ENCODE measurements at regions not wholly inside any gene's neighbourhood (a gene's known extent, or its start where the extent isn't known, plus 50 kb on each side); places are given as distances from the start of the nearest gene placed in this dataset.
"Not testable (repeated sequence)": the region's sequence is repeated elsewhere in the genome, so short reads cannot be mapped to it uniquely, and the experiment has no call there.

DNA sequence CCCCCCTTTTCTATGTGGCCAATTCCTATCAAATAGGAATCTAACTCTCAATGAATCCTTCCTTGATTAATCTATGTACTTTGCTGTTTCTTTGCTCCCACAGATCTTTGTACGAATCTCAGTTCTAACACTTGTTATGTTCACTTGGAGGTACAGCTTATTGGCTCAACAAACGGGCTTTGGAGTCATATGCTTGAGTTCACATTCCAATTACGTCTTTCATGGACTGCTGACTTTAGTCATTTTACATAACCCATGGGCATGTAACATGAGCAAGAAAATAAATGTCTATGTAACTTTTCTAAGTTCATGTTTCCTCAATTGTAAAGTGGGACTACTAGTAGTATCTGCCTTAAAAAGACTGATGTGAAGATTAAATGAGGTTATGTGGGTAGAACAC lies 123.2 kb upstream of the TBC1D5 start:
- DNase-seq, result no peak

DNA sequence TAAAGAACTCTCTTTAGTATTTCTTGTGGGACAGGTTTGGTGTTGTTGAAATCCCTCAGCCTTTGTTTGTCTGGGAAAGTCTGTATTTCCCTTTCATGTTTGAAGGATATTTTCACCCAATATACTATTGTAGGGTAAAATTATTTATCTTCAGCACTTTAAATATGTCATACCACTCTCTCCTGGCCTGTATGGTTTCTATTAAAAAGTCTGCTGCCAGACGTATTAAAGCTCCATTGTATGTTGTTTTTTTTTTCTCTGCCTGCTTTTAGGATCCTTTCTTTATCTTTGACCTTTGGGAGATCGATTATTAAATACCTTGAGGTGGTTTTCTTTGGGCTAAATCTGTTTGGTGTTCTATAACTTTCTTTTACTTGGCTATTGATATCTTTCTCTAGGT lies 119.0 kb upstream of the TBC1D5 start:
- DNase-seq, result no peak

DNA sequence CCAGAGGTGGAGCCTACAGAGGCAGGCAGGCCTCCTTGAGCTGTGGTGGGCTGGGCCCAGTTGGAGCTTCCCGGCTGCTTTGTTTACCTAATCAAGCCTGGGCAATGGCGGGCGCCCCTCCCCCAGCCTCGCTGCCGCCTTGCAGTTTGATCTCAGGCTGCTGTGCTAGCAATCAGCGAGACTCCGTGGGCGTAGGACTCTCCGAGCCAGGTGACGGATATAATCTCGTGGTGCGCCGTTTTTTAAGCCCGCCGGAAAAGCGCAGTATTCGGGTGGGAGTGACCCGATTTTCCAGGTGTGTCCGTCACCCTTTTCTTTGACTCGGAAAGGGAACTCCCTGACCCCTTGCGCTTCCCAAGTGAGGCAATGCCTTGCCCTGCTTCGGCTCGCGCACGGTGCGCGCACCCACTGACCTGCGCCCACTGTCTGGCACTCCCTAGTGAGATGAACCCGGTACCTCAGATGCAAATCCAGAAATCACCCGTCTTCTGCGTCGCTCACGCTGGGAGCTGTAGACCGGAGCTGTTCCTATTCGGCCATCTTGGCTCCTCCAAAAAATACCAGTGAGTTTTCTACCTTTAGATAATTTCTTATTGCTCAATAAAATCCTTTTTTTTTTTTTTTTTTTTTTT lies 118.5 kb upstream of the TBC1D5 start:
- not testable (repeated sequence) for DNase-seq

DNA sequence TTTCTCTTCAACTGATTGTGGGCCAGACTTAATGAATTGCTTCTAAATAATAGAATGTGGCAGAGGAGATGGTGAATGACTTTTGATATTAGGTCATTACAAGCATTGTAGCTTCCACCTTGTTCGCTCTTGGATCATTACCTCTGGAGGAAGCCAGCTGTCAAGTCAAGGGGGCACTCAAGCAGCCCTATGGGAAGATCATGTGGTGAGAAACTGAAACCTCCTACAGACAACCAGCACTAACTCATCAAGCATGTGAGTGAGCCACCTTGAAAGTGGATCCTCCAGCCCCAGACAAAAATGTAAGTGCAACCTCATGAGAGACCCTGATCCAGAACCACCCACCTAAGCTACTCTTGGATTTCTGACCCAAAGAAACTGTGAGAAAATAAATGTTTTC lies 109.8 kb upstream of the TBC1D5 start:
- DNase-seq, result no peak

DNA sequence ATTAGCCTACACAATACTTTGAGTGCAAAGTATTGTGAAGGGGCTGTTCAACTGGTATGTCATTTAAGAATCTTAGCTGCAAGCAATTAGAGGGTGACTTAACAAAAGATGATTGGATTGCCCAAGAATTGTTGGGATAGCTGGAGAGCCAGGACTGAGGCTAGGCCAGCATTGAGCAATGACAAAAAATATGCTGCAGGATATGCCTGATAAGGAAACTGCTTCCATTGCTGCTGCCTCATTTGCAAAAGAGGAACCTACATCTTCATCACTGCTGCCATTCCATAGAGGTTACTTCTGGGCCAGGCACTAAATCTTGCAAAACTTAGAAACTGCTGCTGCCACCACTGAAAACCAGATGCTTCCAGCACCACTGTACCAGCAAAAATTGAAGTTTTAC lies 108.0 kb upstream of the TBC1D5 start:
- no peak for DNase-seq

DNA sequence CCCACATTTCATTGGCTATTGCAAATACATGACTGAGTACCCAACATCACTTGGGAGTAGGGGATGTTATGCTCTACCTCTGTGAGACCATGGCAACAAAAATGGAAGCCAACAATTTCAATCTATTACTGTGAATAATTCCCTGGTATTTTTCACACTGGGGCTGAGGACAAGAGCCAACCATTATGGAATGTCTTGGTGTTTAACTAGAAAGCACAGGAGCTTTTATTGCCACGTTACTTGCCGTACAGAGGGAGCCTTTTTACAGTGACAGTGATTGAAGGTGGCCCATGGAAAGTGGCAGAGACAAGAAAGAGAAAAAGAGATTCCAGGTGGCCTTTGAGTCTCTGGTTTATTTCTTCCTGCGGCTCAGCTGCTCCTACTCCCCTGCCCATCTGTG lies 105.7 kb upstream of the TBC1D5 start:
- no peak for DNase-seq

DNA sequence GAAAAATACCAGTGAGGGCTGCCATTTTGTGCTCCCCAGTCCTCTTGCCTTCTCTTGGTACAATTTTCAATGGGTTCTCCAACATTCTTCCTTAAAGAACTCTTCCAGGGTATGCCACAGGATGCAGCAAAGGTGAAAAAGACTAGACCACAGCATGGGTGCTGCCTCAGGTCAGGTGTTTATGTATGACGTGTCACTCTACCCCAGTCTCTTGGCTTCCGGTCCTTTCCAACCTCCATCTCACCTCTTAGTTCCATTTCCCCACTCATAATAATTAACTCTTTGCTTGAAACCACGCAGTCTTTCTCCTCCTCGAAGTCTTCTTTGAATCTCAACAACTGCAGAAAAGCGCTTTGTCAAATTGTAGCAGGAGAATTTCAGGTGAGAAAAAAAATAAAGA lies 104.7 kb upstream of the TBC1D5 start:
- DNase-seq, result no peak

DNA sequence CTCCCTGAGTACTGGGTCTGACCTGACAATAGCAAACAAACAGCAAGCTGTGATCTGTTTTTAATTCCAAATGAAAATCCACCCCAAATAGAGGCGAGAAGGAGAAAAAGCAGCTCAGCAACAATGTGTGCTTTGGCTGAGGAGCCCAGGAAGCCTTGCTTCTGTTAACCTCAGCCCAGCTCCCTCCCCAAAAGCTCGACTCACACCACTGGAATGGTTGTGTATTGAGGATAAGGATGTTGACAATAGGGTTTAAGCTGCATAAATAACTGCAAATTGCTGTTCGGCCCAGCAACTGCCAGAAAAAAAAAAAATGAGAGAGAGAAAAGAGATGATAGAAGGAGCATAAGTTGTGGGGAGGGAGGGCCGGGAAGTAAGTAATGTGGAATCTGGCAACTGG lies 104.0 kb upstream of the TBC1D5 start:
- DNase-seq, result no peak

DNA sequence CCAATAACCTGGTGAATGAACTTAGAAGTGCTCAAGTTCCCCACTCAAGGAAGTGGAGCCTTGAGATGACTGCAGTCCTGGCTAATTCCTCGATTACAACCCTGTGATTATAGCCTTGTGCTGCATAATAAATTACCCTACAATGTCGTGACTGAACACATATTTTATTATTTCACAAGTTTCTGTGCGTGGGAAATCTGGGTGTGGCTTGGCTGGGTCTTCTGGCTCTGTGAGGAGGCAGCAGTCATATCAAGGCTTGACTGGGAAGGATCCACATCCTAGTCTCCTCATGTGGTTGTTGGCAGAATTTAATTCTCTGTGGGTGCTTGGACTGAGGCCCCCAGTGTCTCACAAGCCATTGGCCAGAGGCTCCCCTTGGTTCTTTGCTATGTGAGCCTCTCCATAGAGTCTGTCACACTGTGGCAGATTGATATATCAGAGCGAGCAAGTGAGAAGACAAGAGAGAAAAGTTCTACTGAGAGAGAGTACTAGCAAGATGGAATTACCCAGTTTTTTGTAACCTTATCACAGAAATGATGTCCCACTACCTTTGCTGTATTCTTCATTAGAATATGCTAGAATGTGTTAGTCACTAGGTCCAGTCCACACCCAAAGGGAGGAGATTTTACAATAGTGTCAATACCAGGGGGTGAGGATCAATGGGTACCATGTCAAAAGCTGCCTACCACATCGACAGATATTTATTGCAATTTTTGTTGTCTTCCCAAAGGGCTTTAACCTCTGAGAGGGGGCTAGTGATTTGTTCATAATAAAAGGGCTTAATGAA lies 102.8 kb upstream of the TBC1D5 start:
- DNase-seq, result no peak

DNA sequence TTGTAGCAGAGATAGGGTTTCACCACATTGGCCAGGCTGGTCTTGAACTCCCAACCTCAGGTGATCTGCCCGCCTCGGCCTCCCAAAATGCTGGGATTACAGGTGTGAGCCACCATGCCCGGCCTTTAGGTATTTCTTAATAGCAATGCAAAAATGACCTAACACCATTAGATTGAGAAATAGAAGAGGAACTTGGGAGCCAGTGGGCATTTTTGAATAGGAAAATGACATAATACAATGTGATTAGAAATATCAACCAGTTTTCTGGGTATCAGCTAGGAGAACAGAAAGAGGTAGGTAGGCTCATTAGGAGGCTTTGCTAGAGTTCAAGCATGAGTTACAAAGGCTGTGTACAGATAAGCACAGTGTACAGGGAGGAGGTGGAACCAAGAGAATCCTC lies 101.8 kb upstream of the TBC1D5 start:
- no peak for DNase-seq

DNA sequence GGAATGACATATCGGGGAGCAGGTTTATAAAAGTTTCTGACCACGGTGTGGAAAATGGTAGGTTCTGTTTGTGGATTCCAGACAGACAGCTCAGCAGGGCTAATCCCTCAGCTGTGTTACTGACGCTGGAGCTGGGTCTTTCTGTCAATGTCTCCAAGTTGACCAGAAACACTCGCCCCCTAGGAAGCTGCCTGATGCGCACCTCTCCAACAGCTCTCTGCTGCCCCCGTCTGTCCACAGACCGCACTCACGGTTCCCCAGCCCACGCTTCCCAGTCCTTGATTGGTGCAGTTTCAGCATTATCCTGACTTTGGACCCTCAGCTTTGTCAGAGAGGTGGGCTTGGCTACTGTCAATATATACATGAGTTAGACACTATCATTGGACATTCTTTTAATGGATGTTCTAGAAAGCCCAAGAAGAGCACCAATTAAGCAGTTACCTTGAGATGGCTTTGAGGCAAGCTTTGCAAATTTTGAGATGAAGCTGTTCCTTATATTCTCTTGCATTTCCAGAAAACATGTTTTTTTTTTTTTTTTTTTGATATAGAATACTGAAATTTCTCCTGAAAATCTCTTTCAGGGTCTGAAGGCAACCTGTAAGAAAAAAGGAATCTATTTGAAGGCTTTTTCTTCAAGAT lies 98.9 kb upstream of the TBC1D5 start:
- peak; percentile 32 for DNase-seq

DNA sequence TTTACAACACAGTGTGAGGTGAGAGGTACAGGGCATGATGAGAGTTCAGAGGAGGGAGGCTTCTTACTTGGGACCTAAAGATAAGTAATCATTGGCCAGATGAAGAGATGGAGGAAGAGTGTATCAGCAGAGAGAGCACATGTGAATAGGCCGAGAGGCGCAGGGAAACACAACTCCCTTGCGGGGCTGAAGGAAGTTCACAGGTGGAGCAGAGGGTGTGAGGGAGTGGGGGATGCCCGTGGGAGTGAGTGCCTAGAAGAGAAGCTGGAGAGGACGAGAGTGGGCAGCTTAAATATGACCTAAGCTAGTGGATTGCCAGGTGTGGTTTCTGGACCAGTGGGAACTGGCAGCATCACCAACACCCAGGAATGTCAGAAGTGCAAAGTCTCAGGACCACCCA lies 98.2 kb upstream of the TBC1D5 start:
- DNase-seq, result no peak

DNA sequence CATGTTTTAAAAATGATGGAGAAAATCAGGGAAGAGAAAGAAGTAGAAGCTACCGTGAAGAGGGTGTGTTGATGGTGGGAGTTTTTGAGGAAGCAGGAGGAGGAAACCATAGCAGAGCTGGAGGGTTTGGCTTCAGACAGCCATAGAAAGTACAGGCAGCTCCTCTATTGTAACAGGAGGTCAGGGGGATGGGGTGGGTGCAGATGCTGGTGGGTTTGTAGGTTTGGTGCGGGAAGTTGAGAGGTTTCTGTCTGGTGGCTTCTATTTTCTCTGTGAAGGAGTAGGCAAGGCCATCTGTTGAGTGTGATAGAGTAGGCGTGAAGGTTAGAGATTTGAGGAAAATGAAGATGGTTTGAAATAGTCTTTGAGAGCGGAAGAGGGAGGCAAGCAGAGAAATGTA lies 97.7 kb upstream of the TBC1D5 start:
- no peak for DNase-seq

DNA sequence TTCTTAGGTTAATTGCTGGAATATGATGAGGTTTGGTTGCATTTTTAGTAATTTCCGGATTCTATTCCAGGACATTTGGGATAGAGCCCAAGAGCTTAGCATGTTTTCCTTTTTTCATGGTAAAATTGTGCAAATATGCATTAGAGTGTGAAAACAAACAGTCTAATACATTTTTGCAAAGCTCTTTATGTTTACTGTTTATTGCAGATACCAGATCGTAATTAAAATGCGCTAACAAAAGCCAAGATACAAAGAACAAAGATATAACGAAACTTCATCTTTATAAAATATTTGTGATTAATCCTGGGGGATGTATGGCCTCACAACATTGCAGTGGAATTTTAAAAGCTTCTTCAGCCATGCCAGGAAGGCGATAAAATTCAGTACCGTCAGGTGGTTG lies 94.5 kb upstream of the TBC1D5 start:
- no peak for DNase-seq

DNA sequence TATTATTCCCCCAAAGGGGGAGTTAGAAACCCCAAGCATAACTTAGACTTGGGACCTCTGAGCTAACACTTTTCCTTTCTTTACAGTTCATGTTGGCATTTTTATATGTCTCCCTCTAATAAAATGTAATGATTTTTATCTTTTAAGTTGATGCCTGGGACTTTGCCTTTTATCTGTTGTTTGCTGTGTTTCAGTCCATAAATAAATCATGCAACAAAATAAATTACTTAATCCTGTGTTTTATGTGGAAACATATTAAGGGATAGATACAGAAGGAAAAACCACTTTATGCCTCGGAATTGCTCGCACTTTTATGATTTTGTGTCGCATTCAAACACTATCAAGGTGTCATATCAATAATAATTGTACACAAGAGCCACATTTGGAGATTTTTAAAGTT lies 93.7 kb upstream of the TBC1D5 start:
- DNase-seq, result no peak

DNA sequence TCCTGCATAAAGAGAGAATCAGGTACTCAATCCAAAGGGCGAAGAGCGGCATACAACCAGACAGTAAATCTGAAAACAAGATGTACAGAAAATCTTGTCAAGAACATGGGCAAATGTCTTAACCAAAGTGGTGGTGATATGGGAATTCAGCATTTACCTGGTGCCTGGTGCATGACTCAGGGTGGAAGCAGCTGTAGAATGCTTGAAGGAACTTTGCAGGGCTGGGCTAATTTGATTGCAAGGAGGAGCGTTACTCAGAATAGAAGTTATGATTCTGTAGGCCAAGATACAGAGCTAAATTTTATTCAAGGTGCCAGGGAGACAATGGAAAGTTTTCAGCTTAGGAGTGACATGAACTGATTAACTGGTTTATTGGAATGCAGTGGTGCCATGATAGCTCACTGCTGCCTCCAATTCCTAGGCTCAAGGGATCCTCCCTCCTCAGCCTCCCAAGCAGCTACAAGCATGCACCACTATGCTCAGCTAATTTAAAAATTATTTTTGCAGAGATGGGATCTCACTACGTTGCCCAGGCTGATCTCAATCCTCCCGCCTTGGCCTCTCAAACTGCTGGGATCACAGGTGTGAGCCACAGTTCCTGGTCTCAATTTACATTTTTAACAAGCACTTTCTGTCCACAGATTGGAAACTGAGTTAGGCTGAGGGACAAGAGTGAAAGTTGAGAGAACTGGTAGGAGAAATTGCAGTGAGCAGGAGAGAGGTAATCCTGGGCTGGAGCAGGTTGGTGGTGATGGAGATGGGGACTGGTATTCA lies 91.5 kb upstream of the TBC1D5 start:
- no peak for DNase-seq

DNA sequence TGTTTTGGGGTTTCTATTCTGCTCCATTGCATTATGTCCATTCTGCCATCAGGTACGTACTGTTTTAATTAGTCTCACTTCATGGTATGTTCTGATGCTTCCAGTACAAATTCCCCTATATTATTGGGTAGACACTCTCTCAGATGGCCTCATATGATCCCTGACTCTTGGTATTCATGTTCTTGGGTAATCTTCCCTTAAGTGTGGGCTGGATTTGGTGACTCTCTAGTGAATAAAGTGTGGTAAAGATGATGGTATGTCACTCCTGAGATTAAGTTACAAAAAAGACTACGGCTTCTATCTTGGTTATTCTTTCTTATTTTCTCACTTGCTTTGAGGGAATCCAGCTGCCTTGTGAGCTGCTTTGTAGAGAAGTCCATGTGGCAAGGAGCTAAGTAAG lies 89.6 kb upstream of the TBC1D5 start:
- DNase-seq, result no peak

DNA sequence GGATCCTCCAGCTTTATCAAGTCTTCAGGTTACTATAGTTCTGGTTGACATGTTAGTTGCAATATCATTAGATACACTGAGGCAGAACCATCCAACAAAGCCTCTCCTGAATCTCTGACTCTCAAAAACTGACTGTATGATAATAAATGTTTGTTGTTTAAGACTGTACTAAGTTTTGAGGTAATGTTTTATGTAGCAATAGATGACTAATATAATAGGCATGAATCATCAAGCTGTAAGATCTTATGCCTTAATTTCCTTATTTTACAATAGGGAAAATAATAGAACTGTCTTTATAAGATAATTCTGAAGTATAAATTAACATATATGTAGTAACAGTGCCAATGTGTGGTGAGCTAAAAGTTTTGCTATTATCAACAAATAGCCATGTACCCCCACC lies 88.9 kb upstream of the TBC1D5 start:
- DNase-seq, result no peak

DNA sequence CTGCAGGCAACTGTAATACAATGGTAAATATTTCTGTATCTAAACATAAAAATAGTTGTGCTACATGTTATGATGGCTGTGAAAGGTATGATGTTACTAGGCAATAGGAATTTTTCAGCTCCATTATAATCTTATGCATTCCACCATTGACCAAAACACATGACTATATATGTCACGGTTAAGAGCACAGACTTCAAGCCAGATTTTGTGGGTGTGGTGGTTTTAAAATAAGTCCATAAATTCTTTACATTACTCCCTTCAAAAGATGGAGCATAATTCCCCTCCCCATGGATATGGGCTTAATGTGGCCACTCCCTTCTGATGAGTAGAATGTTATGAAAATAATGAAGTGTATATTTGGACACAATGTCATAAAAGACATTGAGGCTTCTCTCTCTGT lies 88.4 kb upstream of the TBC1D5 start:
- DNase-seq, result no peak

DNA sequence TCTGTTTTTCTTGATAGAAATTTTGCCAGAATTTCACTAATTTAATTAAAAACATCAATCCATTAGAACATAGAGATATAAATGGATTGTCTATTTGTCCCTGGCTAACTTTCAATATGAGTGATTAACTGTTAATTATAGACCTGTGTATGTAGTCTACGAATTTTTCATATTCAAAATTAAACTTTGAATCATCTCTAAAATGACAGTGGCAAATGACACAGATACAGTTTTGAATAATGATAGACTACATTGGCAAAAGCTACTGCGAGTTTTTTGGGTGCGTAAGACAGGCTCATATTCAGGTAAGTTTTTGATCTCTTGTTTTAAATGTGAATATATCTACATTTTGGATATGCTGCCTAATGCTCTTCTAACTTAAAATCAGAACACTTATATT lies 86.0 kb upstream of the TBC1D5 start:
- DNase-seq, result no peak

DNA sequence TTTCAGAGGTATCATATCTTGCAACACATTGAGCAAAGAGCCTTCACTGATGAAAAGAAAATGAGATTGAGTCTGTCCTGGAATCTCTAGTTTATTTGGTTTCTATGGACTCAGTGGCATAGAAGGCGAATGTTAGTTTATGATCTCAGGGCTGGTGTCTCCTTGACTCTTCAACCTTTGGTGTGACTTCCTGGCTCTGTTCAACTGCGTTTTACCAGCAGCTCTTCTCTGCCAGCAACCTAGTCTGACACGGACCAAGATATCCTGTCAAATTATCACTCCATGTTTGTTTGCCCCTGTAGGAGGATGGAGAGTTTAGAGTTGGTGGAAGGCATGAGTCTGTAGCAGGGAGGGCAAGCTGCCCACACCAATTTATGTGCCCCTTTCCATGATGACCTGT lies 82.9 kb upstream of the TBC1D5 start:
- no peak for DNase-seq

DNA sequence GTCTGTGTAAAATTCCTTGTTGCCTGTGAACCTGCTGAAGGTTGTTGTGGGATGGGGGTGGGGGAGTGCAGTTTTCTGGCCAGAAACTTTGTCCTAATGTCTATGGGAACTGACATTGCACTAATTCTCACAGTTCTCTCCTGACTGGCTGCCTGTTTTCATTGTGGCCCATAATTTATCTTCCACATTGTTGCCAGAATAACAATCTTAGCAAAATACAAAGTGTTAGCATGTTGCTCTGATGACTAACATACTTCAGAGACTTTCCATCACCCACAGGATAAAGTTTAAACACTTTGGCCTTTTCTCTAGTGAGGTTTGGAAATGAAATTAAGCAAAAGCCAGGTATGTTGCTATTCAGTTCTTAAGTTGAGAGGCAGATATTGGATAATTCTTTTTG lies 81.4 kb upstream of the TBC1D5 start:
- DNase-seq, result no peak

DNA sequence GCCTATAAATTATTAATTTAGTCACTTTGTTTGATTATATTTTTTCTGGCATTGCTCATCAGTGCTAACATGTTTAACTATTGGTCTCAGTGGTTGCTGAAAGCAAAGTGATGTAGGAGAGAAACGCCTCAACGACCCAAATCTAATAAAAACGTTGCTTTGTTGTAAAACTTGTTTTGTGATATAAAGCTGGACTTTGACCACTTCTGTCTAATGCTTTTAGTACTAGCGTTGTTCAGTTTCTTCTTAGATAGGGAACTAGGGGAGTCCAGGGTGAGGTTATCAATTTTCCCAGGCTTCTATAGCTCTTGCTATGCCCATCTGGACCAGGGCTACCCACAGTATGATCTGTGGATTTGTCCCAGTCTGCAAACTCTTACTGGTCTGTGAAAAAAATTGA lies 80.6 kb upstream of the TBC1D5 start:
- DNase-seq, result no peak

DNA sequence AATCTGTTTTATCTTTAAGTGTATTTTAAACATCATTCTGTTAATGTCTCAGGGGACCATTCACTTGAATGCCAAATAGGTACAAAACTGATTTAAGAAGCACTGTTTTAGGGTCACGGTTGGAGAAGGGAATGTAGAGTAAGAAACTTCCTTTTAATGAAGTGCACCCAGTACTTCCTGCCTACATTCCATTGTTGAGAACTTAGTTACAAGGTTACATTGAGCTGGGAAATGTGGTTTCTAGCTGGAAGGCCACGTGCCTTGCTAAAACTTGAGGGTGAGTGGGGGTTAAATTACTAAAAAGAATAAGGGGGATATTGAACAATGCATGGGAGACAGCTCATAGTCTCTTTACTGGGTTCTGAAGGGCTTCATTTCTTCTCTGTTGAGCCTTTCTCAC lies 78.3 kb upstream of the TBC1D5 start:
- no peak for DNase-seq
